ENCODE measurements at regions not wholly inside any gene's neighbourhood (a gene's known extent, or its start where the extent isn't known, plus 50 kb on each side); places are given as distances from the start of the nearest gene placed in this dataset.

DNA sequence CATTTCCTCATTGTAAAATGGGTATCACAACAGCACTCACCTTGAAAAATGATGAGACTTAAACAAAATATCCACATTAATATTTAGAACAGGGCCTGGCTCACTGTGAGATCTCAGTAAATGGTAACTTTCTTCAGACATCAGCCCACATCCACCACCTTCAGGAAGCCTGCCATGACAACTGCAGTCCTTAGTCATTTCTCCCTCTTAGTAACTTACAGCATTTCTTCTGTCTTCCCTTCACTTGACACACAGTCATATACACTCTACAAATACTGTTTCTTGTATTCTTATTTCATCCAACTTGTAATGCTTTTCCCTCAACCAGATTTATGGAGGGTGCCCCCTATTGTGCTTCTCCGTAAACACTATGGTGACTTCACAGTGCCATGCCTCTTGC, 263.0 kb downstream of the ZNF516 start:
- TF ChIP-seq POLR2A (IDR thresholded peaks at IDR 0.05): no peak
- TF ChIP-seq, protein P1, sequence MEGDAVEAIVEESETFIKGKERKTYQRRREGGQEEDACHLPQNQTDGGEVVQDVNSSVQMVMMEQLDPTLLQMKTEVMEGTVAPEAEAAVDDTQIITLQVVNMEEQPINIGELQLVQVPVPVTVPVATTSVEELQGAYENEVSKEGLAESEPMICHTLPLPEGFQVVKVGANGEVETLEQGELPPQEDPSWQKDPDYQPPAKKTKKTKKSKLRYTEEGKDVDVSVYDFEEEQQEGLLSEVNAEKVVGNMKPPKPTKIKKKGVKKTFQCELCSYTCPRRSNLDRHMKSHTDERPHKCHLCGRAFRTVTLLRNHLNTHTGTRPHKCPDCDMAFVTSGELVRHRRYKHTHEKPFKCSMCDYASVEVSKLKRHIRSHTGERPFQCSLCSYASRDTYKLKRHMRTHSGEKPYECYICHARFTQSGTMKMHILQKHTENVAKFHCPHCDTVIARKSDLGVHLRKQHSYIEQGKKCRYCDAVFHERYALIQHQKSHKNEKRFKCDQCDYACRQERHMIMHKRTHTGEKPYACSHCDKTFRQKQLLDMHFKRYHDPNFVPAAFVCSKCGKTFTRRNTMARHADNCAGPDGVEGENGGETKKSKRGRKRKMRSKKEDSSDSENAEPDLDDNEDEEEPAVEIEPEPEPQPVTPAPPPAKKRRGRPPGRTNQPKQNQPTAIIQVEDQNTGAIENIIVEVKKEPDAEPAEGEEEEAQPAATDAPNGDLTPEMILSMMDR (IDR thresholded peaks at IDR 0.05): no peak

Data from adrenal gland (tissue), 5 donors.